ENCODE measurements at regions not wholly inside any gene's neighbourhood (a gene's known extent, or its start where the extent isn't known, plus 50 kb on each side); places are given as distances from the start of the nearest gene placed in this dataset.

DNA sequence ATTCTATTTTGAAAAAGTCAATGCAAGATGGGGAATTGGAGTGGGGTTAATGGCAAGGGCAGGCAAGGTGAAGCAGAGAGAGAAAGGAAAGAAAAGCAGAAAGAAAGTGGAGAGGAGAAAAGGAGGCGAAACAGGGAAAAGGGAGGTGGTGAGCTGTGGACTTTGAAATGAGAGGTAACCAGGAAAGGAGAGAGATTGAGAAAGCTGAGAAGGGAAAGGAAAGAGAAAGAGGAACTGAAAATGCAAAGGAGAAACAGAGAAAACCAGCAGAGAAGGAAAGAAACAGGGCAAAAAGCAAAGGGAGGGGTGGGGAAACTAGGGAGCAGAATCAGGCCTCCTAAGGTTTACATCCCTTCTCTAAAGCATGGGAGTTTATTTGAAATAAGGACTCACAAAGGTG is 72.5 kb upstream of the TPK1 start:
- TF ChIP-seq, protein P1, sequence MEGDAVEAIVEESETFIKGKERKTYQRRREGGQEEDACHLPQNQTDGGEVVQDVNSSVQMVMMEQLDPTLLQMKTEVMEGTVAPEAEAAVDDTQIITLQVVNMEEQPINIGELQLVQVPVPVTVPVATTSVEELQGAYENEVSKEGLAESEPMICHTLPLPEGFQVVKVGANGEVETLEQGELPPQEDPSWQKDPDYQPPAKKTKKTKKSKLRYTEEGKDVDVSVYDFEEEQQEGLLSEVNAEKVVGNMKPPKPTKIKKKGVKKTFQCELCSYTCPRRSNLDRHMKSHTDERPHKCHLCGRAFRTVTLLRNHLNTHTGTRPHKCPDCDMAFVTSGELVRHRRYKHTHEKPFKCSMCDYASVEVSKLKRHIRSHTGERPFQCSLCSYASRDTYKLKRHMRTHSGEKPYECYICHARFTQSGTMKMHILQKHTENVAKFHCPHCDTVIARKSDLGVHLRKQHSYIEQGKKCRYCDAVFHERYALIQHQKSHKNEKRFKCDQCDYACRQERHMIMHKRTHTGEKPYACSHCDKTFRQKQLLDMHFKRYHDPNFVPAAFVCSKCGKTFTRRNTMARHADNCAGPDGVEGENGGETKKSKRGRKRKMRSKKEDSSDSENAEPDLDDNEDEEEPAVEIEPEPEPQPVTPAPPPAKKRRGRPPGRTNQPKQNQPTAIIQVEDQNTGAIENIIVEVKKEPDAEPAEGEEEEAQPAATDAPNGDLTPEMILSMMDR (IDR thresholded peaks at IDR 0.05) = no peak
- TF ChIP-seq POLR2A (IDR thresholded peaks at IDR 0.05) = no peak
